Activated naive CD4-positive, alpha-beta T cell treated with anti-CD3 and anti-CD28 coated beads for 36 hours (primary cell): ENCODE measurements at regions not wholly inside any gene's neighbourhood (a gene's known extent, or its start where the extent isn't known, plus 50 kb on each side); places are given as distances from the start of the nearest gene placed in this dataset.

Experiments
- CTCF ChIA-PET: fragments of 350-600 bp; sonication (Branson Sonifier 250); formaldehyde crosslinking; loops from one replicate; lab custom pipeline; 2021; ENCODE audit warnings: antibody characterized with exemption; lab: Charles Lee
- DNase-seq: peaks from one replicate; pipeline ENCODE4 v3.0.0-alpha.2; 2020
- H3K27ac Mint-ChIP-seq: one replicate; pipeline ENCODE4 v1.8.0; 2021; ENCODE audit warnings: mild to moderate bottlenecking, mixed read lengths
- H3K27me3 Mint-ChIP-seq: one replicate; pipeline ENCODE4 v1.8.0; 2021; ENCODE audit warnings: low read depth, mixed read lengths
- H3K36me3 Mint-ChIP-seq: one replicate; pipeline ENCODE4 v1.8.0; 2021; ENCODE audit warnings: low read depth, mixed read lengths
- H3K4me1 Mint-ChIP-seq: one replicate; pipeline ENCODE4 v1.8.0; 2021; ENCODE audit warnings: low read depth, mixed read lengths
- H3K4me3 Mint-ChIP-seq: one replicate; pipeline ENCODE4 v1.8.0; 2021; ENCODE audit warnings: mild to moderate bottlenecking, moderate library complexity, mixed read lengths
- H3K9me3 Mint-ChIP-seq: one replicate; pipeline ENCODE4 v1.8.0; 2021; ENCODE audit warnings: mixed read lengths
- intact Hi-C: fragments of 100-400 bp; cut with micrococcal nuclease; formaldehyde crosslinking; loops from one replicate; pipeline ENCODE4 v1.15.1; 2023

GRCh38 chr1:238221738-238222137 is 331.0 kb upstream of the ZP4 start:
- CTCF ChIA-PET: no interaction called here
- Mint-ChIP-seq H3K9me3 (peaks cover 5% of the 10 kb centered on the region), H3K27ac (no peak overlapping the region), H3K36me3 (no peaks in the 10 kb centered on the region), H3K27me3 (no peaks in the 10 kb centered on the region), H3K4me1 (no peaks in the 10 kb centered on the region), H3K4me3 (no peak overlapping the region)
- intact Hi-C loops: no loop called here
- no peak for DNase-seq

- no peak for DNase-seq
- Mint-ChIP-seq H3K27me3 (no peaks in the 10 kb centered on the region), H3K4me1 (no peaks in the 10 kb centered on the region), H3K9me3 (peaks cover 5% of the 10 kb centered on the region), H3K36me3 (no peaks in the 10 kb centered on the region), H3K4me3 (no peak overlapping the region), H3K27ac (no peak overlapping the region)
- intact Hi-C loops: no loop called here
- CTCF ChIA-PET: no interaction called here
Observed at GRCh38 chr1:238214449-238214848, 323.7 kb upstream of the ZP4 start.

- no peak overlapping the region for H3K27ac Mint-ChIP-seq
- no peaks in the 10 kb centered on the region for H3K36me3 Mint-ChIP-seq
- CTCF ChIA-PET: no interaction called here
- H3K27me3 Mint-ChIP-seq: no peaks in the 10 kb centered on the region
- no peak overlapping the region for H3K4me3 Mint-ChIP-seq
- peaks cover 9% of the 10 kb centered on the region for H3K9me3 Mint-ChIP-seq
- no peaks in the 10 kb centered on the region for H3K4me1 Mint-ChIP-seq
- DNase-seq: no peak
- intact Hi-C loops: no loop called here
Observed at GRCh38 chr1:238205045-238205662, 314.4 kb upstream of the ZP4 start.

GRCh38 chr1:238201992-238202391 is 311.3 kb upstream of the ZP4 start:
- no peak overlapping the region for H3K27ac Mint-ChIP-seq
- intact Hi-C loops: no loop called here
- H3K4me1 Mint-ChIP-seq: no peaks in the 10 kb centered on the region
- H3K27me3 Mint-ChIP-seq: no peaks in the 10 kb centered on the region
- no peak overlapping the region for H3K4me3 Mint-ChIP-seq
- no peak for DNase-seq
- H3K9me3 Mint-ChIP-seq: peaks cover 7% of the 10 kb centered on the region
- H3K36me3 Mint-ChIP-seq: no peaks in the 10 kb centered on the region
- CTCF ChIA-PET: no interaction called here

- Mint-ChIP-seq H3K9me3 (peaks cover 6% of the 10 kb centered on the region), H3K27ac (no peak overlapping the region), H3K36me3 (no peaks in the 10 kb centered on the region), H3K4me1 (no peaks in the 10 kb centered on the region), H3K27me3 (no peaks in the 10 kb centered on the region), H3K4me3 (no peak overlapping the region)
- DNase-seq: no peak
- CTCF ChIA-PET: no interaction called here
- intact Hi-C loops: no loop called here
Observed at GRCh38 chr1:238199325-238199724, 308.6 kb upstream of the ZP4 start.

- H3K9me3 Mint-ChIP-seq: peaks cover 6% of the 10 kb centered on the region
- no peaks in the 10 kb centered on the region for H3K27me3 Mint-ChIP-seq
- no peaks in the 10 kb centered on the region for H3K36me3 Mint-ChIP-seq
- H3K4me3 Mint-ChIP-seq: no peak overlapping the region
- H3K4me1 Mint-ChIP-seq: no peaks in the 10 kb centered on the region
- no peak overlapping the region for H3K27ac Mint-ChIP-seq
- intact Hi-C loops: no loop called here
- DNase-seq: no peak
- CTCF ChIA-PET: interaction anchor here (1.2 kb wide), 1 partner anchor 9 kb away, joined by 3 read pairs; no protein-coding TSS in a partner anchor
Observed at GRCh38 chr1:238196516-238196915, 305.8 kb upstream of the ZP4 start.

GRCh38 chr1:238191170-238191569 is 300.4 kb upstream of the ZP4 start:
- Mint-ChIP-seq H3K27ac (no peak overlapping the region), H3K4me1 (no peaks in the 10 kb centered on the region), H3K36me3 (no peaks in the 10 kb centered on the region), H3K9me3 (peaks cover 9% of the 10 kb centered on the region), H3K4me3 (no peak overlapping the region), H3K27me3 (no peaks in the 10 kb centered on the region)
- no peak for DNase-seq
- CTCF ChIA-PET: no interaction called here
- intact Hi-C loops: no loop called here

- CTCF ChIA-PET: interaction anchor here (1.0 kb wide), 1 partner anchor 9 kb away, joined by 3 read pairs; no protein-coding TSS in a partner anchor
- H3K4me3 Mint-ChIP-seq: no peak overlapping the region
- H3K4me1 Mint-ChIP-seq: no peaks in the 10 kb centered on the region
- peaks cover 6% of the 10 kb centered on the region for H3K9me3 Mint-ChIP-seq
- H3K36me3 Mint-ChIP-seq: no peaks in the 10 kb centered on the region
- no peak overlapping the region for H3K27ac Mint-ChIP-seq
- H3K27me3 Mint-ChIP-seq: no peaks in the 10 kb centered on the region
- intact Hi-C loops: no loop called here
- DNase-seq: no peak
Observed at GRCh38 chr1:238187575-238187949, 296.8 kb upstream of the ZP4 start.

GRCh38 chr1:238186887-238187574 is 296.3 kb upstream of the ZP4 start:
- Mint-ChIP-seq H3K36me3 (no peaks in the 10 kb centered on the region), H3K27ac (no peak overlapping the region), H3K27me3 (no peaks in the 10 kb centered on the region), H3K4me3 (no peak overlapping the region), H3K9me3 (peaks cover 10% of the 10 kb centered on the region), H3K4me1 (no peaks in the 10 kb centered on the region)
- intact Hi-C loops: no loop called here
- DNase-seq: no peak
- CTCF ChIA-PET: interaction anchor here (1.0 kb wide), 1 partner anchor 9 kb away, joined by 3 read pairs; no protein-coding TSS in a partner anchor

- CTCF ChIA-PET: no interaction called here
- Mint-ChIP-seq H3K4me1 (no peaks in the 10 kb centered on the region), H3K9me3 (peaks cover 17% of the 10 kb centered on the region), H3K27ac (no peak overlapping the region), H3K4me3 (no peak overlapping the region), H3K36me3 (no peaks in the 10 kb centered on the region), H3K27me3 (no peaks in the 10 kb centered on the region)
- no peak for DNase-seq
- intact Hi-C loops: no loop called here
Observed at GRCh38 chr1:238177960-238178645, 287.4 kb upstream of the ZP4 start.

- Mint-ChIP-seq H3K4me3 (no peak overlapping the region), H3K9me3 (peaks cover 17% of the 10 kb centered on the region), H3K36me3 (no peaks in the 10 kb centered on the region), H3K27me3 (no peaks in the 10 kb centered on the region), H3K27ac (no peak overlapping the region), H3K4me1 (no peaks in the 10 kb centered on the region)
- intact Hi-C loops: no loop called here
- no peak for DNase-seq
- CTCF ChIA-PET: no interaction called here
Observed at GRCh38 chr1:238177351-238177750, 286.6 kb upstream of the ZP4 start.

- no peak overlapping the region for H3K27ac Mint-ChIP-seq
- DNase-seq: no peak
- H3K4me3 Mint-ChIP-seq: no peak overlapping the region
- no peaks in the 10 kb centered on the region for H3K4me1 Mint-ChIP-seq
- CTCF ChIA-PET: no interaction called here
- H3K27me3 Mint-ChIP-seq: no peaks in the 10 kb centered on the region
- intact Hi-C loops: no loop called here
- peaks cover 11% of the 10 kb centered on the region for H3K9me3 Mint-ChIP-seq
- H3K36me3 Mint-ChIP-seq: no peaks in the 10 kb centered on the region
Observed at GRCh38 chr1:238176441-238176840, 285.7 kb upstream of the ZP4 start.

GRCh38 chr1:238171985-238172384 is 281.3 kb upstream of the ZP4 start:
- no peak overlapping the region for H3K27ac Mint-ChIP-seq
- no peak for DNase-seq
- H3K9me3 Mint-ChIP-seq: peaks cover 6% of the 10 kb centered on the region
- no peaks in the 10 kb centered on the region for H3K36me3 Mint-ChIP-seq
- no peaks in the 10 kb centered on the region for H3K27me3 Mint-ChIP-seq
- intact Hi-C loops: no loop called here
- H3K4me1 Mint-ChIP-seq: no peaks in the 10 kb centered on the region
- CTCF ChIA-PET: interaction anchor here (0.5 kb wide), 1 partner anchor 29 kb away, joined by 4 read pairs; no protein-coding TSS in a partner anchor
- no peak overlapping the region for H3K4me3 Mint-ChIP-seq
